GM18909 (cell line): ENCODE measurements at regions not wholly inside any gene's neighbourhood (a gene's known extent, or its start where the extent isn't known, plus 50 kb on each side); places are given as distances from the start of the nearest gene placed in this dataset.

Experiments
- ATAC-seq: cut with Tn5 transposase; IDR thresholded peaks from one replicate; pipeline ENCODE4 v1.9.1; 2021; ENCODE audit warnings: mild to moderate bottlenecking; ENCODE audit not compliant: unreplicated experiment, poor library complexity

GRCh38 chr11:59302991-59303390 lies 55.7 kb upstream of the OR5AN1 start:
- ATAC-seq: no peak

GRCh38 chr11:59295435-59295834 lies 63.3 kb upstream of the OR5AN1 start:
- no peak for ATAC-seq

GRCh38 chr11:59292611-59293010 lies 66.1 kb upstream of the OR5AN1 start:
- no peak for ATAC-seq

GRCh38 chr11:59291228-59291627 lies 67.5 kb upstream of the OR5AN1 start:
- ATAC-seq: no peak

- ATAC-seq: no peak
Measured at GRCh38 chr11:59289356-59290181, 69.1 kb upstream of the OR5AN1 start.

- no peak for ATAC-seq
Measured at GRCh38 chr11:59285716-59286260, 72.9 kb upstream of the OR5AN1 start.

GRCh38 chr11:59284773-59285129 lies 72.0 kb upstream of the MPEG1 start:
- peak; percentile 26 for ATAC-seq

- peak; percentile 81 for ATAC-seq
Measured at GRCh38 chr11:59283825-59284772, 71.4 kb upstream of the MPEG1 start.

GRCh38 chr11:59283311-59283710 lies 70.6 kb upstream of the MPEG1 start:
- no peak for ATAC-seq

- ATAC-seq: no peak
Measured at GRCh38 chr11:59281177-59281576, 68.5 kb upstream of the MPEG1 start.

- peak; percentile 94 for ATAC-seq
Measured at GRCh38 chr11:59273373-59273841, 60.7 kb upstream of the MPEG1 start.

GRCh38 chr11:59272771-59273372 lies 60.1 kb upstream of the MPEG1 start:
- ATAC-seq: no peak

- no peak for ATAC-seq
Measured at GRCh38 chr11:59271811-59272327, 59.1 kb upstream of the MPEG1 start.

- ATAC-seq: no peak
Measured at GRCh38 chr11:59271247-59271755, 58.6 kb upstream of the MPEG1 start.

GRCh38 chr11:59267736-59268475 lies 55.2 kb upstream of the MPEG1 start:
- peak; percentile 15 for ATAC-seq

- peak; percentile 75 for ATAC-seq
Measured at GRCh38 chr11:59267196-59267595, 54.5 kb upstream of the MPEG1 start.

GRCh38 chr11:59266491-59266890 lies 53.8 kb upstream of the MPEG1 start:
- ATAC-seq: no peak

GRCh38 chr11:59265735-59266134 lies 53.0 kb upstream of the MPEG1 start:
- ATAC-seq: no peak

GRCh38 chr11:59264736-59265135 lies 52.0 kb upstream of the MPEG1 start:
- no peak for ATAC-seq
